ENCODE measurements at regions not wholly inside any gene's neighbourhood (a gene's known extent, or its start where the extent isn't known, plus 50 kb on each side); places are given as distances from the start of the nearest gene placed in this dataset.
"Not testable (repeated sequence)": the region's sequence is repeated elsewhere in the genome, so short reads cannot be mapped to it uniquely, and the experiment has no call there.

- TF ChIP-seq RAD21 (IDR thresholded peaks at IDR 0.05) (peak; percentile 65 to 76), CTCF (IDR thresholded peaks at IDR 0.05; ENCODE audit: low read depth, low read length, missing input control) (peak; percentile 45)
- not testable (repeated sequence) for H3K27me3 ChIP-seq (ENCODE audit: control insufficient read depth in 4 of 4, insufficient read depth in 4 of 4, low read length in 3 of 4); H3K4me1 ChIP-seq (ENCODE audit: control insufficient read depth in 4 of 4, insufficient read depth in 4 of 4, low read length in 3 of 4); DNase-seq (ENCODE audit: low spot score); H3K9me3 ChIP-seq (ENCODE audit: control insufficient read depth in 4 of 4, low read length in 3 of 4); H3K9ac ChIP-seq (ENCODE audit: low read depth in 1 of 2, low read length in 2 of 2); H3K36me3 ChIP-seq (ENCODE audit: control insufficient read depth in 4 of 4, insufficient read depth in 3 of 4, low read depth in 1 of 4, low read length in 3 of 4); H3K4me3 ChIP-seq (ENCODE audit: low read depth in 1 of 3, low read length in 3 of 3); H3K27ac ChIP-seq (ENCODE audit: low read depth in 1 of 2, low read length in 2 of 2)
- 11% methylated on average over 3 of the region's 3 CpGs for WGBS
Measured at GRCh38 chr20:22851679-22852346, 183.3 kb upstream of the SSTR4 start.

- no peaks in the 10 kb centered on the region for H3K9me3 ChIP-seq (ENCODE audit: control insufficient read depth in 4 of 4, low read length in 3 of 4)
- H3K9ac ChIP-seq (ENCODE audit: low read depth in 1 of 2, low read length in 2 of 2): no peak overlapping the region
- DNase-seq (ENCODE audit: low spot score): no peak
- WGBS: 75% methylated on average over 11 of the region's 11 CpGs
- no peaks in the 10 kb centered on the region for H3K4me1 ChIP-seq (ENCODE audit: control insufficient read depth in 4 of 4, insufficient read depth in 4 of 4, low read length in 3 of 4)
- H3K27me3 ChIP-seq (ENCODE audit: control insufficient read depth in 4 of 4, insufficient read depth in 4 of 4, low read length in 3 of 4): peaks cover 0 to 3% (median 0%) of the 10 kb centered on the region in 4 donors
- H3K36me3 ChIP-seq (ENCODE audit: control insufficient read depth in 4 of 4, insufficient read depth in 3 of 4, low read depth in 1 of 4, low read length in 3 of 4): no peaks in the 10 kb centered on the region
- H3K4me3 ChIP-seq (ENCODE audit: low read depth in 1 of 3, low read length in 3 of 3): no peak overlapping the region
- no peak for TF ChIP-seq GABPA (IDR thresholded peaks at IDR 0.05 in 1 of 2, conservative IDR thresholded peaks at IDR 0.05 in 1 of 2)
- no peak for TF ChIP-seq TAF1 (conservative IDR thresholded peaks at IDR 0.05)
- TF ChIP-seq ZBTB33 (IDR thresholded peaks at IDR 0.05): no peak
- no peak for TF ChIP-seq HNF4A (conservative IDR thresholded peaks at IDR 0.05)
- TF ChIP-seq YY1 (IDR thresholded peaks at IDR 0.05): no peak
- TF ChIP-seq NR2F2 (IDR thresholded peaks at IDR 0.05): no peak
- no peak for TF ChIP-seq ATF3 (IDR thresholded peaks at IDR 0.05)
- TF ChIP-seq REST (IDR thresholded peaks at IDR 0.05): no peak
- TF ChIP-seq JUND (IDR thresholded peaks at IDR 0.05): no peak
- TF ChIP-seq MAX (IDR thresholded peaks at IDR 0.05): no peak
- TF ChIP-seq FOXA1 (IDR thresholded peaks at IDR 0.05): no peak
- TF ChIP-seq HNF4G (IDR thresholded peaks at IDR 0.05): no peak
- TF ChIP-seq SP1 (IDR thresholded peaks at IDR 0.05): no peak
- no peak overlapping the region for H3K27ac ChIP-seq (ENCODE audit: low read depth in 1 of 2, low read length in 2 of 2)
Measured at GRCh38 chr20:22861231-22861980, 173.7 kb upstream of the SSTR4 start.
